ENCODE measurements at regions not wholly inside any gene's neighbourhood (a gene's known extent, or its start where the extent isn't known, plus 50 kb on each side); places are given as distances from the start of the nearest gene placed in this dataset.

DNA sequence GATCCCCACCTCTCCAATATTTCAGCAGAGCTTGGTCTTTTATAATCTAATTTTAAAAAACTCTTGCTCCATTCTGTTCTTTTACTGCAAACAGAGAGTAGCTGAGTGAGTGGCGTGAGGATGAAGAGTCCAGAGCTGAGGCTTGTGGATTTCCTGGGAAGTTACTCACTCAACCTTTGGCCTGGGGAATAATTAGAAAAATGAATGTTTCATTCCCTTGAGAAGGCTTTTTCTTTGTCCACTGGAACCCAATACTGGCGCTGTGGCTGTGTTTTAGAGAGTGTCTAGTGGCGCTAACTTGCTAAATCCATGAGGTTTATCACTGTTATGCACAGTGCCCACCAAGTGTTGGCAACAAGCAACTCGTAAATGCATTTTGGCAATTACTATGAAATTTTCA, 251.5 kb downstream of the HIVEP2 start:
- no peak for DNase-seq (ENCODE audit: extremely low spot score, unreplicated experiment)
- peaks cover 11% of the 10 kb centered on the region for H3K4me1 Mint-ChIP-seq (ENCODE audit: unreplicated experiment)
- H3K27me3 Mint-ChIP-seq: peaks cover 8% of the 10 kb centered on the region
- H3K9me3 Mint-ChIP-seq: no peaks in the 10 kb centered on the region
- TF ChIP-seq, protein P1, sequence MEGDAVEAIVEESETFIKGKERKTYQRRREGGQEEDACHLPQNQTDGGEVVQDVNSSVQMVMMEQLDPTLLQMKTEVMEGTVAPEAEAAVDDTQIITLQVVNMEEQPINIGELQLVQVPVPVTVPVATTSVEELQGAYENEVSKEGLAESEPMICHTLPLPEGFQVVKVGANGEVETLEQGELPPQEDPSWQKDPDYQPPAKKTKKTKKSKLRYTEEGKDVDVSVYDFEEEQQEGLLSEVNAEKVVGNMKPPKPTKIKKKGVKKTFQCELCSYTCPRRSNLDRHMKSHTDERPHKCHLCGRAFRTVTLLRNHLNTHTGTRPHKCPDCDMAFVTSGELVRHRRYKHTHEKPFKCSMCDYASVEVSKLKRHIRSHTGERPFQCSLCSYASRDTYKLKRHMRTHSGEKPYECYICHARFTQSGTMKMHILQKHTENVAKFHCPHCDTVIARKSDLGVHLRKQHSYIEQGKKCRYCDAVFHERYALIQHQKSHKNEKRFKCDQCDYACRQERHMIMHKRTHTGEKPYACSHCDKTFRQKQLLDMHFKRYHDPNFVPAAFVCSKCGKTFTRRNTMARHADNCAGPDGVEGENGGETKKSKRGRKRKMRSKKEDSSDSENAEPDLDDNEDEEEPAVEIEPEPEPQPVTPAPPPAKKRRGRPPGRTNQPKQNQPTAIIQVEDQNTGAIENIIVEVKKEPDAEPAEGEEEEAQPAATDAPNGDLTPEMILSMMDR (conservative IDR thresholded peaks at IDR 0.05): no peak
- no peaks in the 10 kb centered on the region for H3K36me3 Mint-ChIP-seq
- no peak overlapping the region for H3K4me3 Mint-ChIP-seq
- no peak overlapping the region for H3K27ac Mint-ChIP-seq

DNA sequence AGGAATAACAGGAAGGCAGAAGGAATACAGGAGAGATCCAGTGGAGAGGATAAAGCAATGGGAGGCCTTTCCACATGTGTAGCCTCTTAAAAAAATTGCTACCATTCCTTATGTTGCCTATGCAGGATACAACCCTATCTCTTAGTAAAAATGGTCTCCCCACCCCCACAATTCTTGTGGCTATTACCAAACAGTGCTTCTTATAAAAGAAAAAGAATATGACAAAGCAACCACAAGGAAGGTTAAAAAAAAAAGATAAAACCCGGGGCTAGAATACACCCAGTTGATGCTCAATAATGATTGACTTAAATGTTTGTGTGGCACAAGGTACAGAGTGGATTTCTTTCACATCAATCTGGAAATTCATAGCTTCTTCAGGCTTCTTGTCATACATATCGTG, 250.9 kb downstream of the HIVEP2 start:
- Mint-ChIP-seq H3K27ac (no peak overlapping the region), H3K4me3 (no peak overlapping the region), H3K36me3 (no peaks in the 10 kb centered on the region), H3K4me1 (ENCODE audit: unreplicated experiment) (peaks cover 14% of the 10 kb centered on the region), H3K9me3 (no peaks in the 10 kb centered on the region), H3K27me3 (peaks cover 8% of the 10 kb centered on the region)
- no peak for DNase-seq (ENCODE audit: extremely low spot score, unreplicated experiment)
- TF ChIP-seq, protein P1 (conservative IDR thresholded peaks at IDR 0.05): no peak

DNA sequence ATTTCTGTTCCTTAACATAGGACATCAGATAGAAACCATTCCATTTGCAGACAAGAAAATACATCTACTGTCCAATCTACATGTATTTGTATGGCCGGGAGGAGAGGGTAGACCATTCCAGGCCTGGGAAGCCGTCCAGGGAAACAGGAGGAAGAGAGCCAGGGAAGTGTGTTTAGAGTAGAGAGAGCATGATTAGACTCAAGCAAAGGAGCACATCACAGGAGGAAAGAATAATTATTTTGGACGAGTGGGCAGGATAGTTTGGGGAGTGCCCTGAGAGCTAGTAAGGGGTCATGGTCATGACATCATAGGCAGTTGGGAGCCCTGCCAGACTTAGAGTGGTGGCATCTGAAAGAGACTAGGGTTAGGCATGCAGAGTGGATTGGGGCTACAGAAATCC, 250.0 kb downstream of the HIVEP2 start:
- TF ChIP-seq, protein P1 (conservative IDR thresholded peaks at IDR 0.05): no peak
- Mint-ChIP-seq H3K4me3 (no peak overlapping the region), H3K27ac (no peak overlapping the region), H3K27me3 (peaks cover 8% of the 10 kb centered on the region), H3K9me3 (no peaks in the 10 kb centered on the region), H3K4me1 (ENCODE audit: unreplicated experiment) (peaks cover 14% of the 10 kb centered on the region), H3K36me3 (no peaks in the 10 kb centered on the region)
- no peak for DNase-seq (ENCODE audit: extremely low spot score, unreplicated experiment)

DNA sequence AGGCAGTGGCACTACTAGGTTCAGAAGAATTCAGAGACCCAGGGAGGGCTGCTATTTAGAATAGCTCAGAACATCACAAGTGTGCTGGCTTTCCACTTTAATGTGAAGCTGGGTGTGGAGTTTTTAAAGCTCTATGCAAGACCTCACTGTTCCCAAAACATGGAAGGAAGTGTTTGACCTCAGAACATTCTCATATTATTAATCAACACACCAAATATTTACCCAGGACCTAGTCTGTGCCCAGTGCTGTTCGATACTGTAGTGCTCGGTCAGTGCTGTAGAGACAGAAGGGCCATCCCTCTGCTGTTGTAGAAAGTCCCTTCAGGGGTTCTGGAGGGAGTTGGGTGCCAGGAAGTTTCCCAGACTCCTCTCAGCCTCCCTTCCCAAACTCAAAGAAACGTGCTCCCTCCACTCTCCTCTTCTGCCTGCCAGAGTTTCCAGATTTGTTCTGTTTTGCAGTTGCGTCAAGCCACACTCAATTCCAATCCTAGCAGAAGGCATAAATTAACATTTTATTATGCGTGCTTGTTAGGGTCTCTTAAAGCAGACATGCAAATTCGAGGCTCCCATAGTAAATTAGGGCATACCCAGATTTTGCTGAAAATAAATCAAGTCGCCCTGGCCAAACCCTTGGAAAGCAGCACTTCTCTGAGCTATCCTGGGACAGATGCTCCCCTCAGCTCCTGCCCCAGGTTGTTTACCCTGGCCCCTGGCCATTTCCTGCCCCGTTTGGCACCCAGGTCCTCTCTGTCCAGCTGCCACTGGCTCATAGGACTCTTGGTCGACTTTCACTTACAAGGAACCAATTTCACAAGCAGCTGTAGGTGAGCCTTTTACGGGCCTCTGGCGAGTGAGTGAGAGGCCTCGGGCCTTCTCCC, 248.6 kb downstream of the HIVEP2 start:
- Mint-ChIP-seq H3K4me1 (ENCODE audit: unreplicated experiment) (peaks cover 14% of the 10 kb centered on the region), H3K27me3 (peaks cover 8% of the 10 kb centered on the region), H3K27ac (no peak overlapping the region), H3K4me3 (no peak overlapping the region), H3K9me3 (no peaks in the 10 kb centered on the region), H3K36me3 (no peaks in the 10 kb centered on the region)
- no peak for DNase-seq (ENCODE audit: extremely low spot score, unreplicated experiment)
- TF ChIP-seq, protein P1 (conservative IDR thresholded peaks at IDR 0.05): no peak

DNA sequence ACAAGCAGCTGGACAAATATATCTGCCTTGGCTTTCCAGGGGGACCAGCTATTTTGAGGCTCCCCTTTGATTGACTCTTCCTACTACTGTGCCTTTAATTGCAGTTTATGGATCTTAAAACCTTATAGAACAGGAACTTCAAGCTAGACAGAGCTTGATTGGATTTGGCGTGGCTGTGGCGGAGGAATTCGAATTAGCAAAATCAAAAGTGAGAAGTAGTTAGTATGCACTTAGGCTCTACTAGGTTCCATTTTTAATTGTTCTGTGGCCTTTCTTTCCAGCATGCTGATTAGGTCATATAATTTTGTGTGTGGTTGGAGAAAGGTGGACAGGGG, 248.0 kb downstream of the HIVEP2 start:
- Mint-ChIP-seq H3K9me3 (no peaks in the 10 kb centered on the region), H3K36me3 (no peaks in the 10 kb centered on the region), H3K4me3 (no peak overlapping the region), H3K27ac (no peak overlapping the region), H3K4me1 (ENCODE audit: unreplicated experiment) (peaks cover 14% of the 10 kb centered on the region), H3K27me3 (peaks cover 8% of the 10 kb centered on the region)
- TF ChIP-seq, protein P1 (conservative IDR thresholded peaks at IDR 0.05): no peak
- DNase-seq (ENCODE audit: extremely low spot score, unreplicated experiment): no peak

Data from type B pancreatic cell (in vitro differentiated cells).